CD14-positive monocyte (primary cell): ENCODE measurements at regions not wholly inside any gene's neighbourhood (a gene's known extent, or its start where the extent isn't known, plus 50 kb on each side); places are given as distances from the start of the nearest gene placed in this dataset.

Experiments
- DNase-seq, 3 donors: peaks; one replicate each; pipeline ENCODE4 v3.0.0-alpha.2; 2011 to 2022
- H2AFZ ChIP-seq: 2 replicates; pipeline ENCODE4 v1.6.0; 2012; ENCODE audit warnings: mild to moderate bottlenecking, low read depth, low read length, inconsistent platforms; ENCODE audit not compliant: insufficient read depth, poor library complexity, severe bottlenecking
- H3K27ac ChIP-seq, 2 donors: 1 replicate in 1 of 2; 2 replicates in 1 of 2; pipeline ENCODE4 v1.5.1; 2012 to 2013; ENCODE audit warnings: low read length in 2 of 2, control low read depth in 1 of 2, inconsistent platforms in 1 of 2, low read depth in 1 of 2, mild to moderate bottlenecking in 1 of 2
- H3K27me3 ChIP-seq, 2 donors: one replicate each; pipeline versions ENCODE4 v1.6.0 to v1.6.1; 2011 to 2013; ENCODE audit warnings: low read length in 2 of 2; ENCODE audit not compliant: control insufficient read depth in 2 of 2, insufficient read depth in 2 of 2
- H3K36me3 ChIP-seq, 2 donors: replicated peaks in 1 of 2; 1 replicate in 1 of 2; 2 replicates in 1 of 2; pipeline versions ENCODE4 v1.5.1 to v1.6.1; 2012 to 2013; ENCODE audit warnings: low read length in 2 of 2, control low read depth in 1 of 2, inconsistent platforms in 1 of 2, mild to moderate bottlenecking in 1 of 2; ENCODE audit not compliant: insufficient read depth in 2 of 2, control insufficient read depth in 1 of 2
- H3K4me1 ChIP-seq, 2 donors: 1 replicate in 1 of 2; 2 replicates in 1 of 2; pipeline versions ENCODE4 v1.5.1 to v1.6.1; 2012 to 2013; ENCODE audit warnings: low read length in 2 of 2, control low read depth in 1 of 2, inconsistent platforms in 1 of 2, mild to moderate bottlenecking in 1 of 2, moderate library complexity in 1 of 2; ENCODE audit not compliant: insufficient read depth in 2 of 2, control insufficient read depth in 1 of 2
- H3K4me2 ChIP-seq: replicated peaks from 2 replicates; pipeline ENCODE3; 2012; ENCODE audit warnings: low read length, moderate library complexity, mild to moderate bottlenecking; ENCODE audit not compliant: poor library complexity, severe bottlenecking; ENCODE audit errors: extremely low read depth
- H3K4me3 ChIP-seq, 3 experiments: fragments of 200-600 bp in 1 of 3; sonication (generic) in 1 of 3; replicated peaks in 1 of 3; 1 replicate in 2 of 3; 2 replicates in 1 of 3; pipeline ENCODE4 v1.5.1; 2011 to 2013; ENCODE audit warnings: low read length in 3 of 3, mild to moderate bottlenecking in 3 of 3, control low read depth in 2 of 3, low read depth in 2 of 3, inconsistent platforms in 1 of 3, moderate library complexity in 1 of 3
- H3K79me2 ChIP-seq: 2 replicates; pipeline ENCODE4 v1.6.0; 2012; ENCODE audit warnings: mild to moderate bottlenecking, control low read depth, inconsistent platforms, low read length, moderate library complexity; ENCODE audit not compliant: insufficient read depth
- H3K9ac ChIP-seq: 2 replicates; pipeline ENCODE4 v1.6.0; 2017; ENCODE audit warnings: low read length, mild to moderate bottlenecking; ENCODE audit not compliant: insufficient read depth, poor library complexity, severe bottlenecking
- H3K9me3 ChIP-seq, 2 donors: replicated peaks in 1 of 2; 1 replicate in 1 of 2; 2 replicates in 1 of 2; pipeline versions ENCODE4 v1.5.1 to v1.6.1; 2012 to 2013; ENCODE audit warnings: low read length in 2 of 2, control low read depth in 1 of 2; ENCODE audit not compliant: control insufficient read depth in 1 of 2, insufficient read depth in 1 of 2
- H4K20me1 ChIP-seq: 2 replicates; pipeline ENCODE4 v1.6.0; 2012; ENCODE audit warnings: mild to moderate bottlenecking, low read length, control low read depth, moderate library complexity; ENCODE audit not compliant: insufficient read depth
- H3K27ac Mint-ChIP-seq, 7 donors: one replicate each; pipeline ENCODE4 v1.8.0; 2020; ENCODE audit warnings: mild to moderate bottlenecking in 7 of 7, mixed read lengths in 7 of 7, moderate library complexity in 6 of 7, inconsistent platforms in 2 of 7
- H3K27me3 Mint-ChIP-seq, 3 donors: one replicate each; pipeline ENCODE4 v1.8.0; 2021 to 2022; ENCODE audit warnings: low read depth in 3 of 3, mild to moderate bottlenecking in 3 of 3, mixed read lengths in 3 of 3, moderate library complexity in 3 of 3, inconsistent platforms in 1 of 3
- H3K36me3 Mint-ChIP-seq, 2 donors: one replicate each; pipeline ENCODE4 v1.8.0; 2020; ENCODE audit warnings: mixed read lengths in 2 of 2, inconsistent platforms in 1 of 2, mild to moderate bottlenecking in 1 of 2
- H3K4me1 Mint-ChIP-seq: one replicate; pipeline ENCODE4 v1.8.0; 2020; ENCODE audit warnings: mild to moderate bottlenecking, mixed read lengths
- H3K4me3 Mint-ChIP-seq, 2 donors: one replicate each; pipeline ENCODE4 v1.8.0; 2020; ENCODE audit warnings: mild to moderate bottlenecking in 2 of 2, mixed read lengths in 2 of 2, moderate library complexity in 1 of 2
- H3K9me3 Mint-ChIP-seq, 7 donors: one replicate each; pipeline ENCODE4 v1.8.0; 2020 to 2022; ENCODE audit warnings: mixed read lengths in 7 of 7, mild to moderate bottlenecking in 6 of 7, moderate library complexity in 6 of 7, inconsistent platforms in 2 of 7
- CTCF ChIP-seq: fragments of 200-600 bp; IDR thresholded peaks from one replicate; pipeline ENCODE4 v1.8.0; 2022; ENCODE audit warnings: antibody characterized with exemption, mild to moderate bottlenecking
- WGBS: methylation state at CpG from one replicate; pipeline ENCODE4 v1.1.5; 2013; ENCODE audit warnings: missing lambda C conversion rate; ENCODE audit not compliant: insufficient coverage; 5-methylcytosine and 5-hydroxymethylcytosine counted together
- intact Hi-C, 2 donors: fragments of 100-400 bp; cut with micrococcal nuclease; formaldehyde crosslinking; loops; one replicate each; pipeline versions ENCODE4 v1.15.0 to v1.15.1; 2023

DNA sequence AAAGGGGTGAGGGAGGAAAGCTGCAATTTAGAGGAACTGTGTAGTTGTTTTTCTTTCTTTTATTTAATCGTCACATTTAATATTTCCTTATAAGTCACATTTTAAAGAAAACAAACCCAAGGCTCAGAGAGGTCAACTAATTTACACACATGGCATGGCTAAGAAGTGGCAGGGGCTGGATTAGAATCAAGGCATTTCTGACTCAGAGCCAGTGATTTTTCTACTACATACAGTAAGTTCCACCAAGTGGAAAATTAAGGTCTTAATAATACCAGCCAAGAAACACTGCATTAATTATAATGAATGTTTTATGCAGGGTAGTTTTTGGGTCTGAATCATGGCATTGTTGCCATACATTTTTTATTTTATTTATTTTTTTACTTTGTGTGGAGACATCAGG is 607.7 kb upstream of the CITED2 start:
- Histone ChIP-seq H3K36me3 (no peaks in the 10 kb centered on the region), H3K4me1 (peaks cover 10 to 13% of the 10 kb centered on the region in 2 donors), H3K9me3 (no peaks in the 10 kb centered on the region), H3K4me3 (peak overlapping the region in 1 of 3 experiments; percentile 1), H3K79me2 (no peaks in the 10 kb centered on the region), H3K4me2 (peak overlapping the region; percentile 28), H3K27ac (no peak overlapping the region), H3K9ac (no peak overlapping the region), H4K20me1 (no peaks in the 10 kb centered on the region), H2AFZ (no peak overlapping the region), H3K27me3 (no peaks in the 10 kb centered on the region)
- DNase-seq = no peak
- TF ChIP-seq CTCF = no peak
- intact Hi-C loops = no loop called here
- peaks cover 0 to 5% (median 0%) of the 10 kb centered on the region in 7 donors for H3K9me3 Mint-ChIP-seq
- H3K36me3 Mint-ChIP-seq = no peaks in the 10 kb centered on the region
- peak overlapping the region in 1 of 7 donors; percentile 53 for H3K27ac Mint-ChIP-seq
- no CpG with 5 or more reads among the region's 1 CpG for WGBS
- peak overlapping the region; percentile 17 to 70 for H3K4me3 Mint-ChIP-seq
- peaks cover 19% of the 10 kb centered on the region for H3K4me1 Mint-ChIP-seq
- H3K27me3 Mint-ChIP-seq = no peaks in the 10 kb centered on the region

- Histone ChIP-seq H3K27ac (no peak overlapping the region), H3K9me3 (no peaks in the 10 kb centered on the region), H3K4me3 (peak overlapping the region in 1 of 3 experiments; percentile 1), H3K36me3 (no peaks in the 10 kb centered on the region), H3K79me2 (no peaks in the 10 kb centered on the region), H3K9ac (no peak overlapping the region), H3K27me3 (no peaks in the 10 kb centered on the region), H3K4me2 (peak overlapping the region; percentile 28), H2AFZ (no peak overlapping the region), H3K4me1 (peaks cover 10 to 13% of the 10 kb centered on the region in 2 donors), H4K20me1 (no peaks in the 10 kb centered on the region)
- no CpG with 5 or more reads among the region's 5 CpGs for WGBS
- Mint-ChIP-seq H3K27ac (peak overlapping the region in 4 of 7 donors; percentile 34 to 53 (median 50)), H3K9me3 (peaks cover 0 to 5% (median 0%) of the 10 kb centered on the region in 7 donors), H3K27me3 (no peaks in the 10 kb centered on the region), H3K4me1 (peaks cover 19% of the 10 kb centered on the region), H3K36me3 (no peaks in the 10 kb centered on the region), H3K4me3 (peak overlapping the region; percentile 17 to 70)
- TF ChIP-seq CTCF = no peak
- peak in 2 of 3 donors; percentile 5 to 7 for DNase-seq
- intact Hi-C loops = no loop called here
Measured at GRCh38 chr6:139981768-139982181, 607.3 kb upstream of the CITED2 start.
